ENCODE measurements at regions not wholly inside any gene's neighbourhood (a gene's known extent, or its start where the extent isn't known, plus 50 kb on each side); places are given as distances from the start of the nearest gene placed in this dataset.
"Not testable (repeated sequence)": the region's sequence is repeated elsewhere in the genome, so short reads cannot be mapped to it uniquely, and the experiment has no call there.

- DNase-seq (ENCODE audit: low spot score) = no peak
These were observed 50.9 kb upstream of the PTPDC1 start for GRCh38 chr9:94033383-94033782.

- no peak for DNase-seq (ENCODE audit: low spot score)
These were observed 52.3 kb upstream of the PTPDC1 start for GRCh38 chr9:94031946-94032345.

- no peak for DNase-seq (ENCODE audit: low spot score)
These were observed 52.9 kb upstream of the PTPDC1 start for GRCh38 chr9:94031380-94031779.

GRCh38 chr9:94030318-94031179 lies 53.7 kb upstream of the PTPDC1 start:
- DNase-seq (ENCODE audit: low spot score) = peak; percentile 82

GRCh38 chr9:94029932-94030317 lies 54.3 kb upstream of the PTPDC1 start:
- no peak for DNase-seq (ENCODE audit: low spot score)

GRCh38 chr9:94026816-94027215 lies 57.4 kb upstream of the PTPDC1 start:
- DNase-seq (ENCODE audit: low spot score) = no peak

GRCh38 chr9:94022476-94022875 lies 61.8 kb upstream of the PTPDC1 start:
- not testable (repeated sequence) for DNase-seq (ENCODE audit: low spot score)

- not testable (repeated sequence) for DNase-seq (ENCODE audit: low spot score)
These were observed 63.4 kb upstream of the PTPDC1 start for GRCh38 chr9:94020836-94021235.

GRCh38 chr9:94018628-94019027 lies 63.5 kb upstream of the BARX1 start:
- DNase-seq (ENCODE audit: low spot score) = no peak

GRCh38 chr9:94017939-94018531 lies 62.9 kb upstream of the BARX1 start:
- DNase-seq (ENCODE audit: low spot score) = no peak

- no peak for DNase-seq (ENCODE audit: low spot score)
These were observed 61.6 kb upstream of the BARX1 start for GRCh38 chr9:94016744-94017143.

- DNase-seq (ENCODE audit: low spot score) = no peak
These were observed 59.8 kb upstream of the BARX1 start for GRCh38 chr9:94014920-94015319.

GRCh38 chr9:94014066-94014654 lies 59.0 kb upstream of the BARX1 start:
- peak; percentile 41 for DNase-seq (ENCODE audit: low spot score)

GRCh38 chr9:94010980-94011533 lies 55.9 kb upstream of the BARX1 start:
- DNase-seq (ENCODE audit: low spot score) = no peak

GRCh38 chr9:94005272-94005901 lies 50.2 kb upstream of the BARX1 start:
- DNase-seq (ENCODE audit: low spot score) = no peak
